IPS-18c (cell line): ENCODE measurements at regions not wholly inside any gene's neighbourhood (a gene's known extent, or its start where the extent isn't known, plus 50 kb on each side); places are given as distances from the start of the nearest gene placed in this dataset.
A peak's percentile ranks its signal among the peaks of the same experiment; 100 is the strongest.

Experiments
- H3K4me3 ChIP-seq: 2 replicates; pipeline ENCODE4 v1.7.0; 2013; ENCODE audit warnings: low read depth, mild to moderate bottlenecking, low read length, moderate library complexity; ENCODE audit not compliant: insufficient read depth
- H3K9me3 ChIP-seq: one replicate; pipeline ENCODE4 v1.6.1; 2013; ENCODE audit warnings: mild to moderate bottlenecking, low read length, moderate library complexity; ENCODE audit not compliant: control insufficient read depth, insufficient read depth

GRCh38 chr5:88144219-88145001 lies 124.2 kb downstream of the TMEM161B start:
- no peak overlapping the region for H3K4me3 ChIP-seq
- no peaks in the 10 kb centered on the region for H3K9me3 ChIP-seq

- no peak overlapping the region for H3K4me3 ChIP-seq
- no peaks in the 10 kb centered on the region for H3K9me3 ChIP-seq
Measured at GRCh38 chr5:88143693-88144218, 124.9 kb downstream of the TMEM161B start.

GRCh38 chr5:88142886-88143692 lies 125.6 kb downstream of the TMEM161B start:
- no peaks in the 10 kb centered on the region for H3K9me3 ChIP-seq
- H3K4me3 ChIP-seq, result no peak overlapping the region

GRCh38 chr5:88142636-88142885 lies 126.1 kb downstream of the TMEM161B start:
- no peak overlapping the region for H3K4me3 ChIP-seq
- no peaks in the 10 kb centered on the region for H3K9me3 ChIP-seq

GRCh38 chr5:88140856-88141752 lies 127.5 kb downstream of the TMEM161B start:
- Histone ChIP-seq H3K9me3 (no peaks in the 10 kb centered on the region), H3K4me3 (peak overlapping the region; percentile 65)

DNA sequence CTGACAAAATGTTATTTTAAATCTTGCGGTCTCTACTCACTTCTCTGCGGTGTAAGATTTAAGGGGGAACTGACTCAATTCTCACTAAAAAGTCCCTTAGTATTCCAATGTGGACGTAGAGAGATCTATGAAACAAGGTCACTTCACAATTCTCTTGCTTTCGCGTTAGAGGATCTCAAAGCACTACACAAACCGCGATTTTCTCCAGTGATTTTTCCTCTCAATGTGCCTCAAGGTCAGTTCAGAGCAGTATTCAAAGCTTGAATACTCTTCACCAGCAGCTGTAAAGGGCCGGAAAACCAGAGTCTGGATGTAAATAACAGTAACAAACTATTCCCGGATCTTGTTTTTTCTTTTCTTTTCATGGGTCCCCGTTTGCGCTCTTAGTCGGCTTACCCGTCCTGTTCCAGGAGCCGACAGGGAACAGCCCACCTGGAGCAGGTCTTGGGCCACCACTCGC lies 128.2 kb downstream of the TMEM161B start:
- Histone ChIP-seq H3K9me3 (no peaks in the 10 kb centered on the region), H3K4me3 (peak overlapping the region; percentile 65; the same call in 1 of the 2 replicates)

DNA sequence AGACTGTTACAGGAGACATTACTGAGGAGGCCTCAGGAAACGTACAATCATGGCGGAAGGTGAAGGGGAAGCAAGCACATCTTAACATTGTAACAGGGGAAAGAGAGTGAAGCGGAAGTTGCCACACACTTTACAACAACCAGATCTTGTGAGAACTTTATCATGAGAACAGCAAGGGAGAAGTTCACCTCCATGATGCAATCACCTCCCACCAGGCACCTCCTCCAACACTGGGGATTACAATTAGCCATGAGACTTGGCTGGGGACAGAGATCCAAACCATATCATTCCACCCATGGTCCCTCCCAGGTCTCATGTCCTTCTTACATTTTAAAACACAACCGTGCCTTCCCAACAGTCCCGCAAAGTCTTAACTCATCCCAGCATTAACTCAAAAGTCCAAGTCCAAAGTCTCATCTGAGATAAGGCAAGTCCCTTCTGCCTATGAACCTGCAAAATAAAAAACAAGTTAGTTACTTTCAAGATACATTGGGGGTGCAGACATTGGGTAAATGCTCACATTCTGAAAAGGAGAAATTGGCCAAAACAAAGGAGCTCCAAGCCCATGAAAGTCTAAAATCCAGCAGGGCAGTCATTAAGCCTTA lies 138.3 kb downstream of the TMEM161B start:
- Histone ChIP-seq H3K4me3 (no peak overlapping the region), H3K9me3 (no peaks in the 10 kb centered on the region)

GRCh38 chr5:88128813-88129212 lies 139.8 kb downstream of the TMEM161B start:
- no peaks in the 10 kb centered on the region for H3K9me3 ChIP-seq
- H3K4me3 ChIP-seq, result no peak overlapping the region

GRCh38 chr5:88119535-88120125 lies 149.0 kb downstream of the TMEM161B start:
- Histone ChIP-seq H3K9me3 (no peaks in the 10 kb centered on the region), H3K4me3 (no peak overlapping the region)

GRCh38 chr5:88118179-88118578 lies 150.5 kb downstream of the TMEM161B start:
- no peaks in the 10 kb centered on the region for H3K9me3 ChIP-seq
- no peak overlapping the region for H3K4me3 ChIP-seq

DNA sequence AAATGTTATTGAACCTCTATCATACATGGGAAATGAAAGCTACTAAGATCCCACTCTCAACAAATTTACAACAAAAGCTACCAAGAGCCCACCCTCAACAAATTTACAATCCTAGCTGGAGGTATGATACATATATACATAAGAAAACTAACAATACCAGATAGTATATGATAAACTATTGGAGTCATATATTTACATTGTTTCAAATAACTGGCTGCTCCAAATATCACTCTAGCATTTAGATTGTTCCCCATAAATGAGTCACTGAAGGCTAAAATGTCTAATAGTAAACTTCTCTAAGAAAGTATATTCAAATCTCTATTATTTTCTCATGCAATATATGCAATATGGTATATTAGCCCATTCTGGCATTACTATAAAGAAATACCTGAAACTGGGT lies 151.1 kb downstream of the TMEM161B start:
- no peak overlapping the region for H3K4me3 ChIP-seq

GRCh38 chr5:88116396-88116795 lies 152.2 kb downstream of the TMEM161B start:
- Histone ChIP-seq H3K4me3 (no peak overlapping the region), H3K9me3 (no peaks in the 10 kb centered on the region)

More for the DNA sequence above, 151.1 kb downstream of the TMEM161B start:
- H3K9me3 ChIP-seq, result no peaks in the 10 kb centered on the region

DNA sequence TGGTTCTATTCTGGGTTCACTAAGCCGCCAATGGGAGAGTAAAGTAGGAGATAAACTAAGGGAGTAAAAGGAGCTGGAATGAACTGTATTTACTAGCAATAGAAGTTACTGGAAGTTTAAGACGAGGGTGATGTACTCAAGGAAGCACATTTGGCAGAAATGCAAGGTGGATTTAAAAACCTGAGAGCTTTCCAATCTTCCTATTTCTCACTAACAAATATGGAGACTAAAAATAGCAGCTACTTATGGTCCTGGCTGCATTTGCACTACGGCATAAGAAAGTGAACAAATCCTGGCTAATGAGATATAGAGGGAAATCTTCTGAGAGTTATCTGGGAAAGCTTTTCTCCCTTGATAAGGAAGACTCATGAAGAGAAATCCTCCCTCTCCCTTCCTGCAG lies 153.4 kb downstream of the TMEM161B start:
- H3K4me3 ChIP-seq, result no peak overlapping the region
- no peaks in the 10 kb centered on the region for H3K9me3 ChIP-seq

DNA sequence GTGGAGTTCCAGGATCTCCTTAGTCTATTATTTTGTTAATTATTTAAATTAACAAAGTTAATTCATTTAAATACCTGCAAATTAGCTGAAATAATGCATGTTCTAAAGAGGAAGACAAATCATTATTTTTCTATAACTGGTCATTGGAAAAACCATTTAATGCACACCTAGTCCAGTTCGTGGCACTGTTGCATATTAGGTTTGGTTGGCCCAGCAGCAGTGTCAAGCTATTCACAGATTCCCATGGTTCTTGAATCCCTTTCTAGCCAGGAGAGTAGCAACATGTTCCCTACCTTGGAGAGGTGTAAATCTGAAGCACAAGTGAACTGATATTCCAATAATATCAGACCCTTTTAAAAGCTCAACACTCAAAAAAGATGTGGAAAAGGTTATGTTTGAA lies 155.2 kb downstream of the TMEM161B start:
- Histone ChIP-seq H3K9me3 (no peaks in the 10 kb centered on the region), H3K4me3 (no peak overlapping the region)

GRCh38 chr5:88109818-88110217 lies 158.8 kb downstream of the TMEM161B start:
- Histone ChIP-seq H3K4me3 (no peak overlapping the region), H3K9me3 (no peaks in the 10 kb centered on the region)

DNA sequence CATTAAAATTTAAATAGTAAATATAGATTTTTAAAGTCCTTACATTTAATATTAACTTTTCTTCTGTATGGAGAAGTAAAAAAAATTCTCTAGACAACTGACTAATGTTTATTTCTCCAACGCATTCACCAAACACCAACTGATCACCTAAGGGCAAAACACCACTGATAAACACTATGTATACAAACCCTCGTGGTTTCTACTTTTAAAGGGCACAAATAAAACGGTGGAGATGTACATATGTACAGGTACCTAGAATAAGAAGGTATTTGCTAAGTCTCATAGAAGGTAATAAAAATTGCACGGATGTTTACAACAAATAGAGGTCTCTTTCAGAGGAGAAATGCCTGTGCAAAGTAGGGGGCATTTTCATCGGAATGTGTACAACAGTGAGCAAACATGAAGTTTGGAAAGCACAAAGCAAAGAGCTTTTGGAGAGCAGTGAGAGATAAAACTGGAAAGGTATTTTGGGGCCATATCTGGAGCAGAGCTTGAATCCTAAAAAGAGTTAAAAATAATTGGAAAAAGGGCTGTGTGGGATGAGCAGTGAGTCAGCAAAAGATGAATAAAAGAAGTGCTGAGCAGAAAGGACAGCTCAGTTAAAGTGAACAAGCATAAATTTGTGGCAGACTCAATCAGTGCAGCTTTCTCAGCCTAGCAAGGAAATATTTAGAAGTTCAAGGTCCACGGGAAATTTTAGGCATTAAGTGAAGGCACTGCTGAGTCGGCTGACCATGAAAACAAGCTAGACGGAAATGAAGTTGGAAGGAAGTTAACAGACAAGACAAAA lies 160.0 kb downstream of the TMEM161B start:
- no peaks in the 10 kb centered on the region for H3K9me3 ChIP-seq

More for the DNA sequence above, 160.0 kb downstream of the TMEM161B start:
- H3K4me3 ChIP-seq, result no peak overlapping the region
